ENCODE measurements at regions not wholly inside any gene's neighbourhood (a gene's known extent, or its start where the extent isn't known, plus 50 kb on each side); places are given as distances from the start of the nearest gene placed in this dataset.

DNA sequence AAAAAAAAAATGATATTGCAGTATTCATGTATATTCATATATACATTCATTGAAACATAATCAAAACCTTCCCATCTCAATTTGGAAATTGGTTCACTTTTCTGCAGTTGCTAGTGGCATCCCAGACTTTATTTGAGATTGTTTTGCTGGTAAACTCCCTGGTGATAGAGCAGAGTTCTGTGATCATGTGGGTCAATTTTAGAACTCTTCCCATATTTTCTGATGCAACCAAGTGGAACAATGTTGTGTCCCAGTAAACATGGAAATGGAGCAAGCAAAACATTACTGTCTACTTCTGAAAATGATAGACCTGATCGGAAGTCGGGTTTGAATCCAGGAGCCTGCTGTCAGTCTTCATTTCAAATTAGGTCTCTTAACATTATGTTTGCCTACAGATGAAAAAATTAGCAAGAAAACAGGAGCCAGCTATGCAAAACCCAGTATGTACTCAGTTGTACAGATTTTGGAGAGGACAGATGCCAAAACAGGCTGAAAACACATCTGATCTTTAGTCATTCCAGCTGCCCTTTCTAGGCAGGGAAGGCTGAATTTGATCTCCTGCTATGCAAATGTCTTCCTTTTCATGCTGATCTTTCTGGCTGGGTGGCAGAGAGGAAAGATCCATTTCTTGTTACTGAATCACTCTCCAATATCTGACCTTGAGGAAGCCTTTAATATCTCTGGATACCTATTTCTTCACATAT, 786.6 kb upstream of the SOX9 start (continued):
- TF ChIP-seq SRF (IDR thresholded peaks at IDR 0.05; ENCODE audit: low read depth, low read length) (no peak), KDM5A (IDR thresholded peaks at IDR 0.05; ENCODE audit: low read length) (no peak)
